Renal cortical epithelial cell (primary cell): ENCODE measurements at regions not wholly inside any gene's neighbourhood (a gene's known extent, or its start where the extent isn't known, plus 50 kb on each side); places are given as distances from the start of the nearest gene placed in this dataset.
"Not testable (repeated sequence)": the region's sequence is repeated elsewhere in the genome, so short reads cannot be mapped to it uniquely, and the experiment has no call there.

ENCODE experiments used
- DNase-seq: peaks from one replicate; pipeline ENCODE4 v3.0.0-alpha.2; 2011; ENCODE audit warnings: low read depth

- DNase-seq, result no peak
Measured at GRCh38 chr14:45867046-45867894, 614.3 kb upstream of the MIS18BP1 start.

- peak; percentile 56 for DNase-seq
Measured at GRCh38 chr14:45838597-45838996, 585.6 kb upstream of the MIS18BP1 start.

- no peak for DNase-seq
Measured at GRCh38 chr14:45819107-45819506, 566.1 kb upstream of the MIS18BP1 start.

- no peak for DNase-seq
Measured at GRCh38 chr14:45811155-45811554, 558.2 kb upstream of the MIS18BP1 start.

- peak; percentile 33 for DNase-seq
Measured at GRCh38 chr14:45810152-45810872, 557.3 kb upstream of the MIS18BP1 start.

- DNase-seq, result no peak
Measured at GRCh38 chr14:45807178-45807899, 554.3 kb upstream of the MIS18BP1 start.

- no peak for DNase-seq
Measured at GRCh38 chr14:45799511-45799910, 546.5 kb upstream of the MIS18BP1 start.

- no peak for DNase-seq
Measured at GRCh38 chr14:45798659-45799058, 545.7 kb upstream of the MIS18BP1 start.

GRCh38 chr14:45796006-45796405 is 543.0 kb upstream of the MIS18BP1 start:
- not testable (repeated sequence) for DNase-seq

- DNase-seq, result no peak
Measured at GRCh38 chr14:45793081-45793480, 540.1 kb upstream of the MIS18BP1 start.

GRCh38 chr14:45790293-45790692 is 537.3 kb upstream of the MIS18BP1 start:
- no peak for DNase-seq

- no peak for DNase-seq
Measured at GRCh38 chr14:45787167-45787566, 534.2 kb upstream of the MIS18BP1 start.

- no peak for DNase-seq
Measured at GRCh38 chr14:45786266-45786665, 533.3 kb upstream of the MIS18BP1 start.

- peak; percentile 3 for DNase-seq
Measured at GRCh38 chr14:45785240-45785639, 532.2 kb upstream of the MIS18BP1 start.

GRCh38 chr14:45766247-45766646 is 513.2 kb upstream of the MIS18BP1 start:
- DNase-seq, result no peak

GRCh38 chr14:45757655-45758054 is 504.7 kb upstream of the MIS18BP1 start:
- peak; percentile 9 for DNase-seq

GRCh38 chr14:45756412-45756811 is 503.4 kb upstream of the MIS18BP1 start:
- not testable (repeated sequence) for DNase-seq

- DNase-seq, result peak; percentile 67
Measured at GRCh38 chr14:45743884-45744283, 490.9 kb upstream of the MIS18BP1 start.

GRCh38 chr14:45742187-45742586 is 489.2 kb upstream of the MIS18BP1 start:
- DNase-seq, result no peak

- peak; percentile 84 for DNase-seq
Measured at GRCh38 chr14:45728434-45729225, 475.6 kb upstream of the MIS18BP1 start.

GRCh38 chr14:45727133-45727532 is 474.1 kb upstream of the MIS18BP1 start:
- DNase-seq, result no peak

- DNase-seq, result no peak
Measured at GRCh38 chr14:45721472-45721871, 468.5 kb upstream of the MIS18BP1 start.
